H9 (cell line): ENCODE measurements at regions not wholly inside any gene's neighbourhood (a gene's known extent, or its start where the extent isn't known, plus 50 kb on each side); places are given as distances from the start of the nearest gene placed in this dataset.

Experiments
- DNase-seq: peaks from one replicate; pipeline ENCODE4 v3.0.0-alpha.2; 2017
- H2AFZ ChIP-seq: one replicate; pipeline ENCODE4 v1.6.1; 2013; ENCODE audit warnings: mild to moderate bottlenecking, low read length, control low read depth, moderate library complexity
- H2AK5ac ChIP-seq: 2 replicates; pipeline ENCODE4 v1.6.1; 2013; ENCODE audit warnings: low read length, control low read depth, mixed read lengths; ENCODE audit not compliant: insufficient read length
- H2BK120ac ChIP-seq: one replicate; pipeline ENCODE4 v1.6.1; 2013; ENCODE audit warnings: low read depth, mild to moderate bottlenecking, low read length, control low read depth, inconsistent platforms; ENCODE audit not compliant: poor library complexity, severe bottlenecking
- H2BK12ac ChIP-seq: 2 replicates; pipeline ENCODE4 v1.6.1; 2013; ENCODE audit warnings: low read length, control low read depth, mixed read lengths, low read depth; ENCODE audit not compliant: insufficient read length
- H2BK15ac ChIP-seq: 2 replicates; pipeline ENCODE4 v1.6.1; 2013; ENCODE audit warnings: low read depth, low read length, control low read depth
- H2BK20ac ChIP-seq: one replicate; pipeline ENCODE4 v1.6.1; 2013; ENCODE audit warnings: low read depth, mild to moderate bottlenecking, low read length, control low read depth, inconsistent platforms; ENCODE audit not compliant: poor library complexity, severe bottlenecking
- H2BK5ac ChIP-seq: 2 replicates; pipeline ENCODE4 v1.6.1; 2013; ENCODE audit warnings: low read length, control low read depth, mixed read lengths; ENCODE audit not compliant: insufficient read length
- H3K14ac ChIP-seq: 2 replicates; pipeline ENCODE4 v1.6.1; 2013; ENCODE audit warnings: low read length, control low read depth; ENCODE audit not compliant: insufficient read depth
- H3K18ac ChIP-seq: 2 replicates; pipeline ENCODE4 v1.6.1; 2013; ENCODE audit warnings: low read depth, mild to moderate bottlenecking, mixed read lengths, low read length, control low read depth; ENCODE audit not compliant: insufficient read length
- H3K23ac ChIP-seq: 2 replicates; pipeline ENCODE4 v1.6.1; 2013; ENCODE audit warnings: low read length, control low read depth, mixed read lengths, low read depth; ENCODE audit not compliant: insufficient read length
- H3K23me2 ChIP-seq: 2 replicates; pipeline ENCODE4 v1.6.1; 2013; ENCODE audit warnings: low read depth, mild to moderate bottlenecking, mixed read lengths, low read length, control low read depth; ENCODE audit not compliant: insufficient read length, poor library complexity, severe bottlenecking
- H3K27ac ChIP-seq: 2 replicates; pipeline ENCODE4 v1.5.1; 2013; ENCODE audit warnings: low read length, control low read depth, mixed read lengths, low read depth; ENCODE audit not compliant: insufficient read length
- H3K27me3 ChIP-seq: 2 replicates; pipeline ENCODE4 v1.6.1; 2013; ENCODE audit warnings: low read length, control low read depth, inconsistent platforms; ENCODE audit not compliant: insufficient read depth
- H3K4ac ChIP-seq: 2 replicates; pipeline ENCODE4 v1.6.1; 2013; ENCODE audit warnings: low read depth, mild to moderate bottlenecking, control low read depth, inconsistent platforms, low read length, moderate library complexity
- H3K4me1 ChIP-seq: 2 replicates; pipeline ENCODE4 v1.6.1; 2013; ENCODE audit warnings: low read length, control low read depth, inconsistent platforms; ENCODE audit not compliant: insufficient read depth
- H3K4me2 ChIP-seq: 2 replicates; pipeline ENCODE4 v1.6.1; 2013; ENCODE audit warnings: low read length, control low read depth, mixed read lengths; ENCODE audit not compliant: insufficient read length, insufficient read depth
- H3K56ac ChIP-seq: 2 replicates; pipeline ENCODE4 v1.6.1; 2013; ENCODE audit warnings: low read depth, mild to moderate bottlenecking, mixed read lengths, low read length, control low read depth; ENCODE audit not compliant: insufficient read length
- H3K79me1 ChIP-seq: 2 replicates; pipeline ENCODE4 v1.6.1; 2013; ENCODE audit warnings: low read depth, mild to moderate bottlenecking, moderate library complexity, low read length, control low read depth, inconsistent platforms; ENCODE audit not compliant: insufficient read depth, poor library complexity, severe bottlenecking
- H3K79me2 ChIP-seq: 2 replicates; pipeline ENCODE4 v1.6.1; 2013; ENCODE audit warnings: low read length, control low read depth, inconsistent platforms; ENCODE audit not compliant: insufficient read depth
- H3K9ac ChIP-seq: 2 replicates; pipeline ENCODE4 v1.6.1; 2013; ENCODE audit warnings: low read length, control low read depth, mixed read lengths; ENCODE audit not compliant: insufficient read length; ENCODE audit errors: extremely low read depth
- H3K9me3 ChIP-seq: one replicate; pipeline ENCODE4 v1.6.1; 2013; ENCODE audit warnings: low read depth, low read length, inconsistent platforms; ENCODE audit not compliant: control insufficient read depth
- H3T11ph ChIP-seq: one replicate; pipeline ENCODE4 v1.6.1; 2013; ENCODE audit warnings: mild to moderate bottlenecking, low read length, control low read depth, inconsistent platforms
- H4K20me1 ChIP-seq: one replicate; pipeline ENCODE4 v1.6.1; 2013; ENCODE audit not compliant: control insufficient read depth, insufficient read length, insufficient read depth
- H4K5ac ChIP-seq: 2 replicates; pipeline ENCODE4 v1.6.1; 2013; ENCODE audit warnings: low read depth, mild to moderate bottlenecking, mixed read lengths, low read length, control low read depth; ENCODE audit not compliant: insufficient read length
- H4K8ac ChIP-seq: replicated peaks from 2 replicates; pipeline ENCODE4 v1.6.1; 2013; ENCODE audit warnings: low read length, control low read depth, mixed read lengths, low read depth; ENCODE audit not compliant: insufficient read length
- H4K91ac ChIP-seq: 2 replicates; pipeline ENCODE4 v1.6.1; 2013; ENCODE audit warnings: low read depth, mild to moderate bottlenecking, moderate library complexity, mixed read lengths, low read length, control low read depth; ENCODE audit not compliant: insufficient read length
- H3K27ac Mint-ChIP-seq, 3 experiments: 2 replicates in 2 of 3; 3 replicates in 1 of 3; pipeline ENCODE4 v1.8.0; 2020 to 2021; ENCODE audit warnings: mixed read lengths in 3 of 3, mild to moderate bottlenecking in 1 of 3, moderate library complexity in 1 of 3
- H3K27me3 Mint-ChIP-seq: 2 replicates; pipeline ENCODE4 v1.8.0; 2021; ENCODE audit warnings: low read depth, mild to moderate bottlenecking, moderate library complexity, mixed read lengths
- H3K36me3 Mint-ChIP-seq, 3 experiments: 2 replicates in 2 of 3; 3 replicates in 1 of 3; pipeline ENCODE4 v1.8.0; 2020 to 2021; ENCODE audit warnings: low read depth in 3 of 3, mixed read lengths in 3 of 3; ENCODE audit not compliant: insufficient read depth in 1 of 3
- H3K4me1 Mint-ChIP-seq, 2 experiments: 2 replicates each; pipeline ENCODE4 v1.8.0; 2020; ENCODE audit warnings: mixed read lengths in 2 of 2
- H3K4me3 Mint-ChIP-seq, 2 experiments: 2 replicates in 1 of 2; 3 replicates in 1 of 2; pipeline ENCODE4 v1.8.0; 2020 to 2021; ENCODE audit warnings: mild to moderate bottlenecking in 2 of 2, mixed read lengths in 2 of 2, moderate library complexity in 1 of 2
- H3K9me3 Mint-ChIP-seq, 2 experiments: 2 replicates in 1 of 2; 3 replicates in 1 of 2; pipeline ENCODE4 v1.8.0; 2020; ENCODE audit warnings: mild to moderate bottlenecking in 2 of 2, mixed read lengths in 2 of 2, moderate library complexity in 1 of 2
- CTCF ChIP-seq: fragments of 200-600 bp; sonication (generic); conservative IDR thresholded peaks from 3 replicates; pipeline ENCODE4 v1.8.0; 2021; ENCODE audit warnings: antibody characterized with exemption, mild to moderate bottlenecking
- WGBS: extraction: QIAGEN DNeasy Blood & Tissue Kit; methylation state at CpG from one replicate; pipeline ENCODE4 v1.1.7; 2013; ENCODE audit warnings: missing lambda C conversion rate, low lambda C conversion rate, mixed read lengths; ENCODE audit not compliant: insufficient read length; ENCODE audit errors: extremely low coverage; 5-methylcytosine and 5-hydroxymethylcytosine counted together

DNA sequence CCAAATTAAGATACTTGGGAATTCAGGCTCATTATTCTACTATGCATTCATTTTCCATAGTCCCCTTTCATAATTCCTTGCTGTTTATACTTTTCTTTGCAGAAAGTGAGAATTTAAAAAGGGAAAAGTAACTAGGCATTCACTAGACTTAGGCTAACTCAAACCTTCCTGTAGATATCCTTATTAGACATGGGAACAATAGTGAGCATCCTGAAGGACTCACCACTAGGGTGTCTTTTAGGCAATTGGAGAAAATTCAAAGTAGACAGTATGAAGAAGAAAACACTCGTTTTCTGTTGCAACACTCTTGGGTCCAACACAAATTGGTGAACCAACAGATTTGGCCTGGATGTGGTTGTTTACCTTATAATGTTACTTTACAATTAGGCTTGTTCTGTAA is 213.2 kb upstream of the GRIN3A start:
- Histone ChIP-seq H3K23ac (no peak overlapping the region), H2AK5ac (no peak overlapping the region), H3K79me2 (no peaks in the 10 kb centered on the region), H4K5ac (no peak overlapping the region), H3K4ac (no peak overlapping the region), H3K4me1 (no peaks in the 10 kb centered on the region), H3K79me1 (no peaks in the 10 kb centered on the region), H2BK15ac (no peak overlapping the region), H3K27me3 (no peaks in the 10 kb centered on the region), H2BK5ac (no peak overlapping the region), H3K9me3 (no peaks in the 10 kb centered on the region), H3K14ac (no peak overlapping the region), H2BK120ac (no peak overlapping the region), H3K9ac (no peak overlapping the region), H4K8ac (no peak overlapping the region), H3K4me2 (no peak overlapping the region), H2AFZ (no peak overlapping the region), H3K18ac (no peak overlapping the region), H4K20me1 (no peaks in the 10 kb centered on the region), H4K91ac (no peak overlapping the region), H3K56ac (no peak overlapping the region), H3K27ac (no peak overlapping the region), H3T11ph (no peak overlapping the region), H2BK12ac (no peak overlapping the region), H3K23me2 (no peaks in the 10 kb centered on the region), H2BK20ac (no peak overlapping the region)
- TF ChIP-seq CTCF: peak; percentile 37; the same call in 1 of the 3 replicates
- H3K4me3 Mint-ChIP-seq: no peak overlapping the region
- whole genome bisulfite sequencing: no CpG with 5 or more reads among the region's 1 CpG
- H3K27ac Mint-ChIP-seq: no peak overlapping the region
- no peaks in the 10 kb centered on the region for H3K27me3 Mint-ChIP-seq
- H3K4me1 Mint-ChIP-seq: no peaks in the 10 kb centered on the region
- DNase-seq: no peak
- no peaks in the 10 kb centered on the region for H3K36me3 Mint-ChIP-seq
- H3K9me3 Mint-ChIP-seq: peaks cover 0 to 3% of the 10 kb centered on the region in 2 experiments; a peak in 1 of 5 replicates
